BJ (cell line): ENCODE measurements at regions not wholly inside any gene's neighbourhood (a gene's known extent, or its start where the extent isn't known, plus 50 kb on each side); places are given as distances from the start of the nearest gene placed in this dataset.
"Not testable (repeated sequence)": the region's sequence is repeated elsewhere in the genome, so short reads cannot be mapped to it uniquely, and the experiment has no call there.

Experiments
- CTCF ChIA-PET: fragments of 350-600 bp; formaldehyde crosslinking; extraction: SDS; loops from one replicate; lab custom pipeline; 2021; ENCODE audit warnings: antibody characterized with exemption, inconsistent platforms; lab: Yijun Ruan, JAX
- POLR2A ChIA-PET: fragments of 300-600 bp; sonication (Branson Sonifier 250); formaldehyde crosslinking; extraction: SDS; loops from one replicate; lab custom pipeline; 2021; ENCODE audit warnings: antibody characterized with exemption; lab: Charles Lee
- DNase-seq: peaks from one replicate; pipeline ENCODE4 v3.0.0-alpha.2; 2011; ENCODE audit warnings: low read depth
- H3K27me3 ChIP-seq: 2 replicates; pipeline ENCODE4 v1.6.0; 2011; ENCODE audit warnings: low read length; ENCODE audit not compliant: control insufficient read depth, insufficient read depth
- H3K36me3 ChIP-seq: 2 replicates; pipeline ENCODE4 v1.5.1; 2011; ENCODE audit warnings: low read length; ENCODE audit not compliant: control insufficient read depth, insufficient read depth
- H3K4me3 ChIP-seq: 2 replicates; pipeline ENCODE4 v1.5.1; 2011; ENCODE audit warnings: low read depth, mild to moderate bottlenecking, control low read depth, low read length
- CTCF ChIP-seq: IDR thresholded peaks from 2 replicates; pipeline ENCODE4 v1.5.1; 2011; ENCODE audit warnings: low read depth, mild to moderate bottlenecking, control low read depth, inconsistent platforms, low read length, moderate library complexity; ENCODE audit not compliant: insufficient read depth

- CTCF ChIA-PET: no interaction called here
- no peak overlapping the region for H3K4me3 ChIP-seq
Measured at GRCh38 chr12:25698772-25699171, 145.7 kb upstream of the LMNTD1 start.

GRCh38 chr12:25699454-25699853, 146.4 kb upstream of the LMNTD1 start:
- H3K4me3 ChIP-seq: no peak overlapping the region
- TF ChIP-seq CTCF: no peak
- DNase-seq: no peak
- no peaks in the 10 kb centered on the region for H3K27me3 ChIP-seq
- ChIA-PET POLR2A (no interaction called here), CTCF (no interaction called here)
- no peaks in the 10 kb centered on the region for H3K36me3 ChIP-seq

More at GRCh38 chr12:25698772-25699171, 145.7 kb upstream of the LMNTD1 start:
- Histone ChIP-seq H3K27me3 (no peaks in the 10 kb centered on the region), H3K36me3 (no peaks in the 10 kb centered on the region)
- POLR2A ChIA-PET: no interaction called here
- DNase-seq: no peak
- TF ChIP-seq CTCF: no peak

GRCh38 chr12:25701290-25701689, 148.2 kb upstream of the LMNTD1 start:
- DNase-seq: no peak
- CTCF ChIA-PET: no interaction called here
- TF ChIP-seq CTCF: no peak
- H3K27me3 ChIP-seq: no peaks in the 10 kb centered on the region
- no peaks in the 10 kb centered on the region for H3K36me3 ChIP-seq
- POLR2A ChIA-PET: no interaction called here
- H3K4me3 ChIP-seq: no peak overlapping the region

GRCh38 chr12:25702553-25702952, 149.5 kb upstream of the LMNTD1 start:
- no peak for TF ChIP-seq CTCF
- ChIA-PET POLR2A (no interaction called here), CTCF (no interaction called here)
- no peaks in the 10 kb centered on the region for H3K27me3 ChIP-seq
- H3K36me3 ChIP-seq: no peaks in the 10 kb centered on the region
- no peak overlapping the region for H3K4me3 ChIP-seq
- DNase-seq: no peak

GRCh38 chr12:25705261-25705660, 152.2 kb upstream of the LMNTD1 start:
- POLR2A ChIA-PET: interaction anchor here (0.6 kb wide), 1 partner anchor 300 kb away, joined by 3 read pairs; no protein-coding TSS in a partner anchor
- CTCF ChIA-PET: interaction anchor here (1.6 kb wide), 1 partner anchor 8 kb away, joined by 3 read pairs; no protein-coding TSS in a partner anchor
- H3K4me3 ChIP-seq: no peak overlapping the region

GRCh38 chr12:25706646-25707045, 153.6 kb upstream of the LMNTD1 start:
- CTCF ChIA-PET, H3K36me3 ChIP-seq, H3K27me3 ChIP-seq, H3K4me3 ChIP-seq: not testable (repeated sequence)
- DNase-seq: peak; percentile 54
- POLR2A ChIA-PET: interaction anchor here (0.6 kb wide), 1 partner anchor 56 kb away, joined by 3 read pairs; no protein-coding TSS in a partner anchor

More at GRCh38 chr12:25705261-25705660, 152.2 kb upstream of the LMNTD1 start:
- no peak for DNase-seq
- TF ChIP-seq CTCF: no peak
- Histone ChIP-seq H3K27me3 (no peaks in the 10 kb centered on the region), H3K36me3 (no peaks in the 10 kb centered on the region)
